ENCODE measurements at regions not wholly inside any gene's neighbourhood (a gene's known extent, or its start where the extent isn't known, plus 50 kb on each side); places are given as distances from the start of the nearest gene placed in this dataset.

GRCh38 chr13:55307909-55308308 is 1832.8 kb upstream of the PRR20A start:
- no peak for DNase-seq

GRCh38 chr13:55341891-55342290 is 1798.8 kb upstream of the PRR20A start:
- DNase-seq: no peak

DNA sequence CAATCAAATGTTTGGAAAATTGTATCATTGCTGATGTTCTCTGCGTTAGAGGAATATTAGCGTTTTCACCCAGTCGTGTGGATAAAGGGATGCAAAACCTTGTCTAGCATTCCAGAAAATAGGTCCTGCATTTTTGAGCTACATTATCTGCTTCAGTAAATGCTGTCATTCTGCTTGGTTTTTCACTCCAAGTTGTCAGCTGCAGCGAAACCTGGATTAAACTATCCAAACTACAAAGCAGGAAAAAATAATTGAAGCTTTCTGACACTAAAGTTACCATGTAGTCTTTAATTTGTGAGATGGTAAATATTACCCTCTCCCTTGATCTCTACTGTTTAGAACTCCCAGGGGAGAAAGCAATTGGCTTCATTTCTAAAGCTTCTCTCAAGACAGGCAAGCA is 1795.5 kb upstream of the PRR20A start:
- DNase-seq: no peak

DNA sequence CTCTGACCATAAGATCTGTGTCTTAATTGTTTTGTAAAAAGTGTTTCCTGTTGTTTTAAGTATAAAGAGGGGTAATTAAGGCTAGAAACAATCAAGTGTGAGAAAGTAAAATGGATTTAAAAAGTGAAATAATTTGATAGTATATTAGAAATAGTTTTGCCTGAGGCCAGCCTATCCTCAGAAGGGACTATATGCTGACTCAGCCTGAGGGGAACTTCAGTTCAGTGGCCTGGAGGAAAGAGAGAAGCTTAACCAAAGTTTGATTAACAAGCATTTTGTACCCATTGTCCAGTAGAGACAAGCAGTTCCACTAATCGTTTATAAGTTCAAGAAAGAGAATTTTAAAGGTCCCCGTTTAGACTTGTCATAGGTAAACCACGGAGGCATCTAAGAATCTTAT is 1793.2 kb upstream of the PRR20A start:
- DNase-seq: no peak

DNA sequence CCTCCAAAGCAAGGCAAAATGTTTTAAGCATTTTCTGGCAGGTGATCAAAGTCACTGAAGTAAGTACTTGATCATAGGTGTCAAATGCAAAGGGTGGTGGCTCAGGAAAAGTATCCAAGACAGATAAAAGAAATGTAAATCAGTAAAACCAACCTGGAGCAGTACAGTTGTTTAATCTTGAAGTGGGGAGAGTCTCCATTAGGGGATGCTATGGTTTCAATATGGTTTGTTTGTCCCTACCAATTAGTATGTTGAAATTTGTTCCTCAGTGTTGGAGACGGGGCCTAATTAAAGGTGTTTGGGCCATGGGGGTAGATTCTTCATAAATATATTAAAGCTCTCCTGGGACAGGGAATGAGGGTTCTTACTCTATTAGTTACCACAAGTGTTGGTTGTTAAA is 1781.7 kb upstream of the PRR20A start:
- DNase-seq: no peak

DNA sequence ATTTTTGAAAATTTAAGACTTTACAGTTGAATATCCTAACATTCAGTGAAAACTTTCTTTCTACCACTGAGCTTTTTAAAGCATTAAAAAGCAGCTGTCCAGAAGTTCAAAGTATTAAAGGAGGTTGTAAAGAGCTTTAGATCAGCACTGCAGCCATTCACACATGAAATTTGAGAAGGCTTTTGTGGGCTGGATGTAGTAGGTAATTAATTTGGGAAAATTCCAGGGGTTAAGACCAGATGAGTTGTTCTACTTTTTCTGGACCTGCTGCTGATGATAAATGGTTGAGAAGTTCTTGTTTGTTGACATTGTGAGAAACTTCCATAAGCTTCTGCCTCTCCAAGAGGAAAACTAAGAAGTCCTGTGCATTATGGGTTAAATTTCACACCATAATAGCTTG is 1779.6 kb upstream of the PRR20A start:
- no peak for DNase-seq

GRCh38 chr13:55366676-55367075 is 1774.0 kb upstream of the PRR20A start:
- no peak for DNase-seq

GRCh38 chr13:55394470-55394869 is 1746.2 kb upstream of the PRR20A start:
- DNase-seq: no peak

GRCh38 chr13:55402870-55403269 is 1737.8 kb upstream of the PRR20A start:
- no peak for DNase-seq

DNA sequence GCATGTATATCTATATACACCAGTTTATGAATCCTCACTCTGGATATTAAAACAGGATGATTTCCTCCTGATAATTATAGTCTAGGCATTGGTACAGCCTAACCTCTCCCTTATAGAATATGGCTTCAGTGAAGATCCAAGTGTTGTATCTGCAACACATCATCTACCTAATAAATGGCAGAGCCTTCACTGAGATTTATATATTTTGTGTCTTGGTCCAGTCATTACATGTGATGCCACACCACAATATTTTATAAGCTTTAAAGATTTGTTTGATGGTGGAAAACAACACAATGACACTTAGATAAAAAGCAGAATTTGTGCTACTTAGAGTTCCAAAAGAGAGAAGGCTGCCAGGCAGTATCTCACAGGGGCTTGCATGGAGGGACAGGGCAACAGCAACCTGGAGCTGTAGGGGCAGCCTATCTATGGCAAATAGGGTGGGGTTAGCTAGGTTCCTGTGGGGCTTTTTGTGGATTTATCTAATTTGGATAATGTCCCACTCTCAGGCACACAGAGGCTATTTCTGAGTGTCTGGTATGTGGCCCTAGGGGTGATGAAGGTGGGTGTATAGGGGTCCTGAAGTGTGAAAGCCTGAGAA is 1736.7 kb upstream of the PRR20A start:
- DNase-seq: no peak

DNA sequence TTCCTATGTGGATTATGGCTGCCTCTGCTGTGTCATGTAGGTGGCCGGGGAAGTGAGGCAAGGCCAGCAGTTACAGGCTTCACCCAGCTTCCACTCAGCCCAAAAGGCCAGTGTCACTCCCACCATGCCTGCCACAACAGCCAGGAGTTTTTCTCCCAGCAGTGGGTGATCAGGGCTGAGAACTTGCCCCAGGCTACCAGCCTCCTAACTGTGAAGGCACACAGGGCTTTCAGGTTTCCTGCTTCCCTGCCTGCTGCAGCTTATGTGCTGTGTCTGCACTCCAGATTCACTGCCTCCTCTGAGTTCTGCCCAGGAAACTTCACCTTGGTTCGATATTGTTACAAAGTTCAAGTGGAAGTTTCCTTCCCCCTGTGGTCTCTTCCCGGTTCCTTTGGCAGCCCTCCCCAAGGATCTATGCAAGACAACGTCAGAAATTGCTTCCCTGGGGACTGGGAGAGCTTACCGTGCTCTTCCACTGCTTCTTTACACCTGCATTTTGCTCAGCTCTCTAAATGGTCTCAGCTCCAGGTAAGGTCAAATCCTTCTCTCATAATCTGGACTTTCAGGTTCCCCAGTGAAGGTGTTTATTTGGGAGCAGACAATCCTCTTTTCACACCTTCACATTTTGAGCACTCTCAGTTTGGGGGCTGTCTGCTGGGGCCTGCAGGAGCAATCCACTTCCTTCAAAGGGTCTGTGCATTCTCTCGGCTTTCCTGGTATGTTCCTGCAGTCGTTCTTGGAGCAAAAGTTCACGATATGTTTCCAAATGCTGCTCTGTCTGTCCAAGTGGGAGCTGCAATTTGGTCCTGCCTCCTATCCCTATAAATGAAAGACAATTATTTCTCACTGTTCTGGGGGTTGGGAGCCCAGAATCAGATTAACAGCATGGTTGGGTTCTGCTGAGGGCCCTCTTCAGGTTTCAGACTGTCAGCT is 1730.1 kb upstream of the PRR20A start:
- DNase-seq: no peak

DNA sequence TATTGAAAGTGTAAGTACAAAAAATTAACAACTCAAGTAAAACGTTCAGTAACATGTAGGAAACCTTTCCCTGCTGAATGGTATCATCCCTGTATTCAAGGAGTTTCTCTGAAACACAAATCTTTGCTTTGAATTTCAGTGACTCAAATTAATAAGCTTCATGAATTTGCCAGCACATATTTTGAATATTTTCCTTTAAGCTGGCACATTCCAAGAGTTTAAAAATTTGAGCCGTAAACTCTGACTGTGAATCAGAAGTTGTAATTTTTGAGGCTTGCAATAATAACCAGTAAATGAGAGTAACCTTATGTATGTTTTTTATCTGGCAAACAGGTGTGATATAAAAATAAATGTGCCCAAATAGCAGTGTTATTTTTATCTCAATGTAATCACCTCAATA is 1722.6 kb upstream of the PRR20A start:
- DNase-seq: no peak

DNA sequence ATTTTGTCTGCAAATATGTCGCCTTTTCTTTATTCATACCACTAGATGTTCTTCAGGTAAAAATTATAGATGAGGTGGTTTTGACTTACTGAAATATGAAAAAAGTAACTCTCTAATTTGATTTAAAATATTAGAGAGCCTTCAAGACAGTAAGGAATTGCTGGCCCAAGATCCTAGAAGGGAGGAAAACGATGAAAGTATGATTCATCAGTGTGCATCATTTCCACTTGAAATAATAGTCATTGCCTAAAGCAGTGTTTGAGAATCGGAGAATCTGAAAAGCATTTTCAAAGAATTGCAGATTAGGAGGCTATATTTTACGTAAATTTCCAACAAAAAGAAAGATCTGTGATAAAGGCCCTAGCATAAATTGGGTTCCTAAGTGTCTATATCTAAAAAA is 1707.9 kb upstream of the PRR20A start:
- DNase-seq: no peak

DNA sequence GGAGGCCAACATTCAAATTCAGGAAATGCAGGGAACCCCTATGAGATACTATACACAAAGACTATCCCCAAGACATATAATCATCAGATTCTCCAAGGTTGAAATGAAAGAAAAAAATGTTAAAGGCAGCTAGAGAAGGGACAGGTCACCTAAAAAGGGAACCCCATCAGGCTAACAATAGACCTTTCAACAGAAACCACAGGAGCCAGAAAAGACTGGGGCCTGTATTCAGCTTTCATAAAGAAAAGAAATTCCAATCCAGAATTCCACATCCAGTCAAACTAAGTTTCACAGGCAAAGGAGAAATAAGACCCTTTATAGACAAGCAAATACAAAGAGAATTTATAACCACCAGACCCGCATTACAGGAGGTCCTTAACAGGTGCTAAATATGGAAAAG is 1703.6 kb upstream of the PRR20A start:
- no peak for DNase-seq

DNA sequence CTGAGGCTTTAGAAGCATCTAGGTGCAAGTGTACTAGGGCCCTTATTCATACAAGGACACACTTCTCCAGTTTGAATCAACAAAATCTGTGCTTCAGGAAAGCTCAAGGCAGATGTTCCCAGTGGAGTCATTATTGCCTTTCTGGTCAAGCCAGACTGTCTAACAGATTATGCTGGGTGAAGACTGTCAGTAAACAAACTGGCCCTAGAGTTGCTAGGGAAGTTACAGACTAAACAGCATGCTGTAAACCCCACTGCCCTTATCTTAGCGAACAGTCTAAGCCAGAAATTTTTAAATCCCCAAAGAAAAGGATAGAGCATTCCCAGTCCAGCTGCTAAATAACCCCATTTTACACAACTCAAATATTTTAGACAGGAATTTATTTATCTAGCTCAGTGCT is 1701.3 kb upstream of the PRR20A start:
- DNase-seq: no peak

- no peak for DNase-seq
These were observed 1700.1 kb upstream of the PRR20A start for GRCh38 chr13:55440465-55441085.

DNA sequence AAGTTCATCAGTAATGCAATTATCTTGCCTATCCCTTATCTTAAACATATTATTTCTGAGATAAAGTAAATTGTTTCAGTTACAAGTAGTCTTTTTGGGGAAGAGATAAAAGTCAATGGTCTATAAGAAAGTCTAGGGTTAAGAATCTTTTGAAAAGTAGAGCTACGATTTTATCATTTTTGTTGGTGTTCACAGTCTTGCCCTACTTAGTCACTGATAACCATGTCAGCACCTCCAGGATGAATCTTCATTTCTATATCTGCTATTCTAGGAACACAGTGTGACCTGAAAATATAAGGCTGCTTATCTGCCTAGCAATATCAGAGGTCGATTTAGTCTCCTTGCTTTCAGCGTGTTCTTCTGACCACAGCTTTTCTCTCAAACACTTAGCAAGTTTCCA is 1676.5 kb upstream of the PRR20A start:
- DNase-seq: no peak

DNA sequence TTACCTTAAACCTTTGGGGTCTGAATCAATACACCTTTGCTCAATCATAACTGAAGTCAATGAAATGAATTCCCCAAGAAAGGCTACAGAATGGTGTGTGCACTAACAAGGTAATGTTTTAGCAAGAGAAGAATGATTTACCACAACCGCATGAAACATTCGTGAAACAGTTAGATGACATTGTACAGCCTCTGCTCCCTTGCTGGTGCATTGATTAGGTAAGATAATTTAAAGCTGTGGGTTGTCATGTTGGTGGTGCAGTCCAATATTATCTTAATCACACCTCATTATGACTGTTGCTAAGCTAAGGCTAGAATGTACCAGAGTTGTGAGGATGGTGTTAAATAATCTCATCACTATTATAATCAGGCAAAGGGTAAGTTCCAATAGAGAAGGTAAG is 1673.2 kb upstream of the PRR20A start:
- no peak for DNase-seq

- DNase-seq: no peak
These were observed 1657.0 kb upstream of the PRR20A start for GRCh38 chr13:55483626-55484158.

- no peak for DNase-seq
These were observed 1647.4 kb upstream of the PRR20A start for GRCh38 chr13:55493297-55493696.

DNA sequence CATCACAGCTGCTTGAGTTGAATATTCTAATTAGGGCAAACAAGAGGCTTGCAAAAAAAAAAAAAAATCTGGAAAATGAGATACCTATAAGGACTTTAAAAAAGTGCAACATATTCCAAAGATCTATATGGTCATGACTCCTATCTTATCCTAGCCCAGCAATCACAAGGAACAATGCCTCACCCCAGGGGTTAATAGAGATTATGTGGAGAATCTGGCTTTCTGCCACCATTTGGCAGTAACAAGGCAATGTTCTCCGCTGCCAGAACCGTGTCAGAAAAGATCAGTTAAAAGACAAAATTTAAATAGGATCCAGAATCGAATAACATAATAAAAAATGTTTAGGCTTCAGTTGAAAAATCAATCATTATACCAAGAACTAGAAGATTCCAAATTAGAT is 1643.2 kb upstream of the PRR20A start:
- DNase-seq: no peak

DNA sequence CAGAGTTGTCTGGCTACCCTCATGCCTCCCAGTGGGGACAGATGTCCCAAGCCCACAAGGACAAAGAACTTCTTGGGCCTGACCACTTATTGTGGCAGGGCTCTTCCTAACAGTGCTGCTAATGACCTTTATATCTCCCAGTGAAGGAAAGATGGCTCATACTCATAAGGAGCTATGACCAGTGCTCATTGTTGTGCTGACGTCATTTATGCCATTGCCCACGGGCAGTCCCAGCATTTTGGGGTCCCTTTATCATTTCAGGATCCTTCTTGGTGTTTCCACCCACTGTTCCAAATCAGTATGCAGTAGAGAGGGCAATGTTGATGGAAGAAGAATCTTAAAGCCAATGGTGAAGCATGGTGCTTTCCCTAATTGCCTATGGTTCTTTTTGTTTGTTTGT is 1640.0 kb upstream of the PRR20A start:
- DNase-seq: no peak

GRCh38 chr13:55516610-55517009 is 1624.1 kb upstream of the PRR20A start:
- no peak for DNase-seq

GRCh38 chr13:55517312-55517711 is 1623.4 kb upstream of the PRR20A start:
- no peak for DNase-seq

All from fibroblast of skin of scalp (primary cell).